Spleen (tissue), 7 donors: ENCODE measurements at regions not wholly inside any gene's neighbourhood (a gene's known extent, or its start where the extent isn't known, plus 50 kb on each side); places are given as distances from the start of the nearest gene placed in this dataset.

Experiments used
- POLR2A ChIP-seq, 3 donors: fragments of 450-650 bp; IDR thresholded peaks; one replicate each; pipeline ENCODE4 v1.5.1; 2017; ENCODE audit warnings: antibody characterized with exemption in 3 of 3, mild to moderate bottlenecking in 1 of 3
- TF ChIP-seq, protein P1 (sequence below), 11 experiments: fragments of 200-600 bp in 7 of 11; fragments of 450-650 bp in 4 of 11; sonication (generic) in 4 of 11; IDR thresholded peaks in 8 of 11; conservative IDR thresholded peaks in 3 of 11; 1 replicate in 7 of 11; 2 replicates in 4 of 11; pipeline versions ENCODE4 v1.4.0 to v1.8.0; 2016 to 2021; ENCODE audit warnings: antibody characterized with exemption in 11 of 11, inconsistent platforms in 4 of 11, mild to moderate bottlenecking in 1 of 11
- donor health status: DM: no; HTN: no; CAD: no; lungs with moderate emphysema.
- donor health status: DM: no; HTN: no; CAD: no.
- donor health status: DM: no; HTN: no; CAD: no.

DNA sequence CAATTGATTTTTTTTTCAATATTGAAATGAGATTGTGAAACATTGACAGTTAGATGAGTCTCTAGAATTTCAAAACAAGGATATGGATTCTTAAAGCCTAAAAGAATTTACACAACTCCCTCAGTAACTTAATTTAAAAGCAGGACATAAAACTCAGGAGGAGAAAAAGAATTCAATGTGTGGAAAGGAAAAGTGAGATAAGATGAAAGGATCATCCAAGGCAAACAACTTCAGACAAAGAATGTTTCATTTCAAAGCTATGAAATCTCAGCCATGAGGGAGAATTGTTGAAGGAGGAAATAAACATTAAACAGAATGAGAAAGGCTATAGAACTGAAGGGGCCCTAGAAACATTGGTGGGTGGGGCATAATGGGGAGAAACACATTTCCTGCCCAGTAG lies 191.7 kb upstream of the NOX3 start:
- TF ChIP-seq, protein P1, sequence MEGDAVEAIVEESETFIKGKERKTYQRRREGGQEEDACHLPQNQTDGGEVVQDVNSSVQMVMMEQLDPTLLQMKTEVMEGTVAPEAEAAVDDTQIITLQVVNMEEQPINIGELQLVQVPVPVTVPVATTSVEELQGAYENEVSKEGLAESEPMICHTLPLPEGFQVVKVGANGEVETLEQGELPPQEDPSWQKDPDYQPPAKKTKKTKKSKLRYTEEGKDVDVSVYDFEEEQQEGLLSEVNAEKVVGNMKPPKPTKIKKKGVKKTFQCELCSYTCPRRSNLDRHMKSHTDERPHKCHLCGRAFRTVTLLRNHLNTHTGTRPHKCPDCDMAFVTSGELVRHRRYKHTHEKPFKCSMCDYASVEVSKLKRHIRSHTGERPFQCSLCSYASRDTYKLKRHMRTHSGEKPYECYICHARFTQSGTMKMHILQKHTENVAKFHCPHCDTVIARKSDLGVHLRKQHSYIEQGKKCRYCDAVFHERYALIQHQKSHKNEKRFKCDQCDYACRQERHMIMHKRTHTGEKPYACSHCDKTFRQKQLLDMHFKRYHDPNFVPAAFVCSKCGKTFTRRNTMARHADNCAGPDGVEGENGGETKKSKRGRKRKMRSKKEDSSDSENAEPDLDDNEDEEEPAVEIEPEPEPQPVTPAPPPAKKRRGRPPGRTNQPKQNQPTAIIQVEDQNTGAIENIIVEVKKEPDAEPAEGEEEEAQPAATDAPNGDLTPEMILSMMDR (IDR thresholded peaks at IDR 0.05 in 8 of 11, conservative IDR thresholded peaks at IDR 0.05 in 3 of 11): no peak
- no peak for TF ChIP-seq POLR2A (IDR thresholded peaks at IDR 0.05)
